NCI-H1417 (cell line): ENCODE measurements at regions not wholly inside any gene's neighbourhood (a gene's known extent, or its start where the extent isn't known, plus 50 kb on each side); places are given as distances from the start of the nearest gene placed in this dataset.
A peak's percentile ranks its signal among the peaks of the same experiment; 100 is the strongest.
"Not testable (repeated sequence)": the region's sequence is repeated elsewhere in the genome, so short reads cannot be mapped to it uniquely, and the experiment has no call there.

Source experiments
- DNase-seq, 3 experiments: peaks; one replicate each; lab custom pipeline; 2025; lab: John Stamatoyannopoulos, UW

GRCh38 chr3:21238661-21239060 is 512.3 kb downstream of the ZNF385D start:
- DNase-seq: no peak

- DNase-seq: no peak
Observed at GRCh38 chr3:21237638-21238037, 513.4 kb downstream of the ZNF385D start.

- no peak for DNase-seq
Observed at GRCh38 chr3:21235491-21235890, 515.5 kb downstream of the ZNF385D start.

GRCh38 chr3:21234933-21235332 is 516.1 kb downstream of the ZNF385D start:
- DNase-seq: no peak

- no peak for DNase-seq
Observed at GRCh38 chr3:21229426-21230135, 521.4 kb downstream of the ZNF385D start.

GRCh38 chr3:21226086-21226485 is 524.9 kb downstream of the ZNF385D start:
- DNase-seq: no peak

GRCh38 chr3:21220944-21221343 is 530.1 kb downstream of the ZNF385D start:
- DNase-seq: no peak

GRCh38 chr3:21216598-21216997 is 534.4 kb downstream of the ZNF385D start:
- DNase-seq: peak in 1 of 3 experiments; percentile 6

- not testable (repeated sequence) for DNase-seq
Observed at GRCh38 chr3:21204122-21204521, 546.9 kb downstream of the ZNF385D start.

GRCh38 chr3:21195203-21195602 is 555.8 kb downstream of the ZNF385D start:
- no peak for DNase-seq

GRCh38 chr3:21194036-21194435 is 557.0 kb downstream of the ZNF385D start:
- DNase-seq: not testable (repeated sequence)

- no peak for DNase-seq
Observed at GRCh38 chr3:21188459-21188858, 562.6 kb downstream of the ZNF385D start.

GRCh38 chr3:21185816-21186314 is 565.1 kb downstream of the ZNF385D start:
- no peak for DNase-seq

- DNase-seq: no peak
Observed at GRCh38 chr3:21174461-21174860, 576.5 kb downstream of the ZNF385D start.

GRCh38 chr3:21170964-21171363 is 580.0 kb downstream of the ZNF385D start:
- DNase-seq: peak in 1 of 3 experiments; percentile 1

GRCh38 chr3:21169948-21170347 is 581.1 kb downstream of the ZNF385D start:
- no peak for DNase-seq

- DNase-seq: no peak
Observed at GRCh38 chr3:21168471-21168870, 582.5 kb downstream of the ZNF385D start.

- no peak for DNase-seq
Observed at GRCh38 chr3:21163956-21164355, 587.1 kb downstream of the ZNF385D start.

- DNase-seq: no peak
Observed at GRCh38 chr3:21159543-21159906, 591.5 kb downstream of the ZNF385D start.

GRCh38 chr3:21158861-21159542 is 592.0 kb downstream of the ZNF385D start:
- no peak for DNase-seq

GRCh38 chr3:21154911-21155310 is 596.1 kb downstream of the ZNF385D start:
- DNase-seq: no peak

GRCh38 chr3:21152555-21152954 is 598.5 kb downstream of the ZNF385D start:
- DNase-seq: no peak

- peak in 1 of 3 experiments; percentile 7 for DNase-seq
Observed at GRCh38 chr3:21142949-21143348, 608.1 kb downstream of the ZNF385D start.
